ENCODE measurements at regions not wholly inside any gene's neighbourhood (a gene's known extent, or its start where the extent isn't known, plus 50 kb on each side); places are given as distances from the start of the nearest gene placed in this dataset.
"Not testable (repeated sequence)": the region's sequence is repeated elsewhere in the genome, so short reads cannot be mapped to it uniquely, and the experiment has no call there.

GRCh38 chr7:76959573-76960399, 72.4 kb downstream of the SPDYE17 start:
- H3K79me2 ChIP-seq (ENCODE audit: insufficient read depth, low read depth, low read length); H3K36me3 ChIP-seq (ENCODE audit: insufficient read depth, low read length); H2AFZ ChIP-seq (ENCODE audit: low read length); DNase-seq (ENCODE audit: low spot score); CTCF ChIA-PET (ENCODE audit: unreplicated experiment); H3K9me2 ChIP-seq (ENCODE audit: insufficient read depth, low read length); intact Hi-C loops (cut with micrococcal nuclease; ENCODE audit: unreplicated experiment); POLR2A ChIA-PET; BruUV-seq (replicated peaks); H4K20me1 ChIP-seq (ENCODE audit: insufficient read depth, low read length); H3K9me3 ChIP-seq (ENCODE audit: low read length); H3K4me2 ChIP-seq (ENCODE audit: low read length); H3K4me1 ChIP-seq (ENCODE audit: insufficient read depth, low read length, poor library complexity, severe bottlenecking); H3K27ac ChIP-seq (ENCODE audit: low read depth, low read length, poor library complexity, severe bottlenecking): not testable (repeated sequence)
- H3K4me3 ChIP-seq (ENCODE audit: low read depth, low read length, poor library complexity, severe bottlenecking) = peak overlapping the region; percentile 49

GRCh38 chr7:76956531-76956930, 75.6 kb downstream of the SPDYE17 start:
- H2AFZ ChIP-seq (ENCODE audit: low read length); H3K79me2 ChIP-seq (ENCODE audit: insufficient read depth, low read depth, low read length); H4K20me1 ChIP-seq (ENCODE audit: insufficient read depth, low read length); CTCF ChIA-PET (ENCODE audit: unreplicated experiment); DNase-seq (ENCODE audit: low spot score); H3K4me2 ChIP-seq (ENCODE audit: low read length); H3K4me1 ChIP-seq (ENCODE audit: insufficient read depth, low read length, poor library complexity, severe bottlenecking); intact Hi-C loops (cut with micrococcal nuclease; ENCODE audit: unreplicated experiment); POLR2A ChIA-PET; H3K4me3 ChIP-seq (ENCODE audit: low read depth, low read length, poor library complexity, severe bottlenecking); H3K36me3 ChIP-seq (ENCODE audit: insufficient read depth, low read length); H3K27ac ChIP-seq (ENCODE audit: low read depth, low read length, poor library complexity, severe bottlenecking); H3K9me2 ChIP-seq (ENCODE audit: insufficient read depth, low read length); BruUV-seq (replicated peaks); H3K9me3 ChIP-seq (ENCODE audit: low read length): not testable (repeated sequence)

GRCh38 chr7:76955124-76955523, 77.0 kb downstream of the SPDYE17 start:
- H2AFZ ChIP-seq (ENCODE audit: low read length); H4K20me1 ChIP-seq (ENCODE audit: insufficient read depth, low read length); H3K36me3 ChIP-seq (ENCODE audit: insufficient read depth, low read length); H3K27ac ChIP-seq (ENCODE audit: low read depth, low read length, poor library complexity, severe bottlenecking); CTCF ChIA-PET (ENCODE audit: unreplicated experiment); H3K9me2 ChIP-seq (ENCODE audit: insufficient read depth, low read length); BruUV-seq (replicated peaks); H3K79me2 ChIP-seq (ENCODE audit: insufficient read depth, low read depth, low read length); H3K4me2 ChIP-seq (ENCODE audit: low read length); H3K9me3 ChIP-seq (ENCODE audit: low read length); DNase-seq (ENCODE audit: low spot score); H3K4me1 ChIP-seq (ENCODE audit: insufficient read depth, low read length, poor library complexity, severe bottlenecking); H3K4me3 ChIP-seq (ENCODE audit: low read depth, low read length, poor library complexity, severe bottlenecking); POLR2A ChIA-PET; intact Hi-C loops (cut with micrococcal nuclease; ENCODE audit: unreplicated experiment): not testable (repeated sequence)

GRCh38 chr7:76944603-76945002, 87.6 kb downstream of the SPDYE17 start:
- POLR2A ChIA-PET; H4K20me1 ChIP-seq (ENCODE audit: insufficient read depth, low read length); H3K9me3 ChIP-seq (ENCODE audit: low read length); H3K36me3 ChIP-seq (ENCODE audit: insufficient read depth, low read length); BruUV-seq (replicated peaks); H2AFZ ChIP-seq (ENCODE audit: low read length); H3K27ac ChIP-seq (ENCODE audit: low read depth, low read length, poor library complexity, severe bottlenecking); H3K4me1 ChIP-seq (ENCODE audit: insufficient read depth, low read length, poor library complexity, severe bottlenecking); DNase-seq (ENCODE audit: low spot score); H3K9me2 ChIP-seq (ENCODE audit: insufficient read depth, low read length); CTCF ChIA-PET (ENCODE audit: unreplicated experiment); intact Hi-C loops (cut with micrococcal nuclease; ENCODE audit: unreplicated experiment); H3K4me3 ChIP-seq (ENCODE audit: low read depth, low read length, poor library complexity, severe bottlenecking); H3K79me2 ChIP-seq (ENCODE audit: insufficient read depth, low read depth, low read length); H3K4me2 ChIP-seq (ENCODE audit: low read length): not testable (repeated sequence)

GRCh38 chr7:76941809-76942765, 90.1 kb downstream of the SPDYE17 start:
- H2AFZ ChIP-seq (ENCODE audit: low read length); H3K4me2 ChIP-seq (ENCODE audit: low read length); H3K4me1 ChIP-seq (ENCODE audit: insufficient read depth, low read length, poor library complexity, severe bottlenecking); intact Hi-C loops (cut with micrococcal nuclease; ENCODE audit: unreplicated experiment); H3K27ac ChIP-seq (ENCODE audit: low read depth, low read length, poor library complexity, severe bottlenecking); POLR2A ChIA-PET; BruUV-seq (replicated peaks); H3K9me2 ChIP-seq (ENCODE audit: insufficient read depth, low read length); DNase-seq (ENCODE audit: low spot score); H3K9me3 ChIP-seq (ENCODE audit: low read length); H3K4me3 ChIP-seq (ENCODE audit: low read depth, low read length, poor library complexity, severe bottlenecking); H4K20me1 ChIP-seq (ENCODE audit: insufficient read depth, low read length); CTCF ChIA-PET (ENCODE audit: unreplicated experiment); H3K79me2 ChIP-seq (ENCODE audit: insufficient read depth, low read depth, low read length); H3K36me3 ChIP-seq (ENCODE audit: insufficient read depth, low read length): not testable (repeated sequence)

GRCh38 chr7:76937781-76938180, 94.4 kb downstream of the SPDYE17 start:
- H2AFZ ChIP-seq (ENCODE audit: low read length); H3K4me3 ChIP-seq (ENCODE audit: low read depth, low read length, poor library complexity, severe bottlenecking); H3K79me2 ChIP-seq (ENCODE audit: insufficient read depth, low read depth, low read length); H3K4me2 ChIP-seq (ENCODE audit: low read length); DNase-seq (ENCODE audit: low spot score); H4K20me1 ChIP-seq (ENCODE audit: insufficient read depth, low read length); intact Hi-C loops (cut with micrococcal nuclease; ENCODE audit: unreplicated experiment); BruUV-seq (replicated peaks); POLR2A ChIA-PET; H3K4me1 ChIP-seq (ENCODE audit: insufficient read depth, low read length, poor library complexity, severe bottlenecking); H3K27ac ChIP-seq (ENCODE audit: low read depth, low read length, poor library complexity, severe bottlenecking); H3K9me2 ChIP-seq (ENCODE audit: insufficient read depth, low read length); H3K9me3 ChIP-seq (ENCODE audit: low read length); H3K36me3 ChIP-seq (ENCODE audit: insufficient read depth, low read length); CTCF ChIA-PET (ENCODE audit: unreplicated experiment): not testable (repeated sequence)

Data from OCI-LY7 (cell line).